ENCODE measurements at regions not wholly inside any gene's neighbourhood (a gene's known extent, or its start where the extent isn't known, plus 50 kb on each side); places are given as distances from the start of the nearest gene placed in this dataset.

GRCh38 chr1:56213068-56213467, 366.3 kb downstream of the PLPP3 start:
- no peak for DNase-seq

- DNase-seq, result no peak
Observed at GRCh38 chr1:56212143-56212542, 367.2 kb downstream of the PLPP3 start.

GRCh38 chr1:56206391-56206790, 373.0 kb downstream of the PLPP3 start:
- no peak for DNase-seq

GRCh38 chr1:56204206-56204605, 375.2 kb downstream of the PLPP3 start:
- DNase-seq, result no peak

- DNase-seq, result no peak
Observed at GRCh38 chr1:56202796-56203492, 376.4 kb downstream of the PLPP3 start.

- DNase-seq, result no peak
Observed at GRCh38 chr1:56202186-56202585, 377.2 kb downstream of the PLPP3 start.

GRCh38 chr1:56200896-56201295, 378.5 kb downstream of the PLPP3 start:
- DNase-seq, result no peak

GRCh38 chr1:56200442-56200841, 378.9 kb downstream of the PLPP3 start:
- DNase-seq, result peak; percentile 3

- no peak for DNase-seq
Observed at GRCh38 chr1:56199956-56200355, 379.4 kb downstream of the PLPP3 start.

- DNase-seq, result no peak
Observed at GRCh38 chr1:56199061-56199460, 380.3 kb downstream of the PLPP3 start.

- DNase-seq, result no peak
Observed at GRCh38 chr1:56197946-56198345, 381.4 kb downstream of the PLPP3 start.

- no peak for DNase-seq
Observed at GRCh38 chr1:56196839-56197238, 382.5 kb downstream of the PLPP3 start.

- DNase-seq, result no peak
Observed at GRCh38 chr1:56194701-56195300, 384.6 kb downstream of the PLPP3 start.

- DNase-seq, result no peak
Observed at GRCh38 chr1:56193656-56194055, 385.7 kb downstream of the PLPP3 start.

GRCh38 chr1:56191369-56191768, 388.0 kb downstream of the PLPP3 start:
- DNase-seq, result no peak

GRCh38 chr1:56190806-56191365, 388.5 kb downstream of the PLPP3 start:
- no peak for DNase-seq

GRCh38 chr1:56189946-56190805, 389.2 kb downstream of the PLPP3 start:
- no peak for DNase-seq

- DNase-seq, result no peak
Observed at GRCh38 chr1:56189454-56189853, 389.9 kb downstream of the PLPP3 start.

GRCh38 chr1:56188855-56189254, 390.5 kb downstream of the PLPP3 start:
- DNase-seq, result no peak

GRCh38 chr1:56188221-56188620, 391.1 kb downstream of the PLPP3 start:
- DNase-seq, result no peak

GRCh38 chr1:56187405-56187804, 392.0 kb downstream of the PLPP3 start:
- DNase-seq, result no peak

GRCh38 chr1:56185493-56185892, 393.9 kb downstream of the PLPP3 start:
- no peak for DNase-seq

- DNase-seq, result no peak
Observed at GRCh38 chr1:56183151-56183550, 396.2 kb downstream of the PLPP3 start.
